ENCODE measurements at regions not wholly inside any gene's neighbourhood (a gene's known extent, or its start where the extent isn't known, plus 50 kb on each side); places are given as distances from the start of the nearest gene placed in this dataset.
"Not testable (repeated sequence)": the region's sequence is repeated elsewhere in the genome, so short reads cannot be mapped to it uniquely, and the experiment has no call there.

GRCh38 chr1:198411240-198411639 lies 129.2 kb downstream of the ATP6V1G3 start:
- no peak for DNase-seq

GRCh38 chr1:198408716-198409115 lies 131.8 kb downstream of the ATP6V1G3 start:
- no peak for DNase-seq

GRCh38 chr1:198404632-198405031 lies 135.8 kb downstream of the ATP6V1G3 start:
- DNase-seq: not testable (repeated sequence)

- no peak for DNase-seq
Observed at GRCh38 chr1:198400063-198400462, 140.4 kb downstream of the ATP6V1G3 start.

- no peak for DNase-seq
Observed at GRCh38 chr1:198399452-198399851, 141.0 kb downstream of the ATP6V1G3 start.

GRCh38 chr1:198397208-198397808 lies 143.2 kb downstream of the ATP6V1G3 start:
- DNase-seq: no peak

- no peak for DNase-seq
Observed at GRCh38 chr1:198391393-198392020, 149.0 kb downstream of the ATP6V1G3 start.

GRCh38 chr1:198387587-198387986 lies 152.9 kb downstream of the ATP6V1G3 start:
- no peak for DNase-seq

- DNase-seq: no peak
Observed at GRCh38 chr1:198380275-198380674, 160.2 kb downstream of the ATP6V1G3 start.

GRCh38 chr1:198377702-198378101 lies 162.8 kb downstream of the ATP6V1G3 start:
- DNase-seq: no peak

GRCh38 chr1:198374288-198374687 lies 166.2 kb downstream of the ATP6V1G3 start:
- no peak for DNase-seq

- DNase-seq: no peak
Observed at GRCh38 chr1:198373376-198373775, 167.1 kb downstream of the ATP6V1G3 start.

Data from NCI-H1105 treated with DMSO at 0.1 percent for 48 hours (cell line).